Muscle of back (tissue), 3 donors: ENCODE measurements at regions not wholly inside any gene's neighbourhood (a gene's known extent, or its start where the extent isn't known, plus 50 kb on each side); places are given as distances from the start of the nearest gene placed in this dataset.
"Not testable (repeated sequence)": the region's sequence is repeated elsewhere in the genome, so short reads cannot be mapped to it uniquely, and the experiment has no call there.

Experiments used
- DNase-seq, 3 donors: peaks; one replicate each; pipeline versions ENCODE4 v3.0.0 to v3.0.0-alpha.2; 2013

- DNase-seq: not testable (repeated sequence)
These were observed 4387.3 kb upstream of the TPTE start for GRCh38 chr21:6133852-6134630.

DNA sequence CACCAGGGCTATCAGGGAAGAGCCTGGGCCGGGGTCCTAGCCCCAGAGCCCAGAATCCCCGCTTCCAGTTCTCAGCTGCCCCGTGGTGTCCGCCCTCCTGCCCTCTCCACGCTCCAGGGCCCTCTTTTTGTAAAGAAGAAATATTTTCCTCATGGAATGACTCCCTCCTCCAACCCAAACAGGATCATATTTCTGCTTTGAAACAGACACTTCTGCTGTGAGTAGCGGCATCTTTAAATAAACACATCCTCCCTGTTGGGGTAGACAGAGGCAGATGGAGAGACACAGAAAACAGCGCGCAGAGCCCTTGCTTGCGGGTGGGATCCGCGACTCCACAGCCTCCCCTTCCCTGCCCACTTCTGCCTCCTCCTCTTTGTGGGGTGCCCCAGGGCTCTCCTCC is 4384.7 kb upstream of the TPTE start:
- DNase-seq: not testable (repeated sequence)

GRCh38 chr21:6138244-6139136 is 4382.9 kb upstream of the TPTE start:
- DNase-seq: not testable (repeated sequence)

DNA sequence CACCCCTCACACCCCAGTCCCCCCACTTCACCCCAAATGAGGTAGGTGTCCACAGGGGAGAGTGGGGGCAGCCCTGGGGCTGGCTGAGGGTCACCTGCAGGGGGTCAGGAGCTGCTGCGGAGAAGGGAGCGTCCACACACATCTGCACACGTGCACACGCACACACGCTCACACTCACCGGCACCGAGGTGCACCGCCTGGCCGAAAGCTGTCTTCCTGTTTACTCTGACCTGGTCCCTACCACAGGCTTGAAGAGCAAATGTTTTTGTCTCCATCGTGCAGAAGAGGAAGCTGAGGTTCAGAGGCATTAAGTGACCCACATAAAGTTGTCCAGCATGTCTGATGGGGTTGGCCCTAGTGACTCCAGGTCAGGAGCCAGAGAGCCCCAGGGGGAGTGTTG is 4382.1 kb upstream of the TPTE start:
- not testable (repeated sequence) for DNase-seq

DNA sequence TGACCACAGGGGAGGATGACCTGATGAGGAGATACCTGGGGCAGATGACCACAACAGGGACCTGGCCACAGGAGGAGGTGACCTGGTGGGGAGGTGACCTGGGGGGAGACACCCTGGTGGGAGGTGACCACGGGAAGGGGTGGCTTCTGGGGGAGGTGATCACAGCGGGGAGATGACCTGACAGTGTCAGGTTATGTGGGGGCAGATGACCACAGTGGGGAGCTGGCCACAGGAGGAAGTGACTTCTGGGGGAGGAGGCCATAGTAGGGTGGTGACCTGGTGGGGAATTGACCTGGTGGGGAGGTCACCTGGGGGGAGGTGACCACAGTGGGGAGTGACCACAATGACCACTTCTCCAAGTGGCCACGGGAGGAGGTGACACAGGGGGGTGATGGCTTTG is 4381.5 kb upstream of the TPTE start:
- DNase-seq: not testable (repeated sequence)

DNA sequence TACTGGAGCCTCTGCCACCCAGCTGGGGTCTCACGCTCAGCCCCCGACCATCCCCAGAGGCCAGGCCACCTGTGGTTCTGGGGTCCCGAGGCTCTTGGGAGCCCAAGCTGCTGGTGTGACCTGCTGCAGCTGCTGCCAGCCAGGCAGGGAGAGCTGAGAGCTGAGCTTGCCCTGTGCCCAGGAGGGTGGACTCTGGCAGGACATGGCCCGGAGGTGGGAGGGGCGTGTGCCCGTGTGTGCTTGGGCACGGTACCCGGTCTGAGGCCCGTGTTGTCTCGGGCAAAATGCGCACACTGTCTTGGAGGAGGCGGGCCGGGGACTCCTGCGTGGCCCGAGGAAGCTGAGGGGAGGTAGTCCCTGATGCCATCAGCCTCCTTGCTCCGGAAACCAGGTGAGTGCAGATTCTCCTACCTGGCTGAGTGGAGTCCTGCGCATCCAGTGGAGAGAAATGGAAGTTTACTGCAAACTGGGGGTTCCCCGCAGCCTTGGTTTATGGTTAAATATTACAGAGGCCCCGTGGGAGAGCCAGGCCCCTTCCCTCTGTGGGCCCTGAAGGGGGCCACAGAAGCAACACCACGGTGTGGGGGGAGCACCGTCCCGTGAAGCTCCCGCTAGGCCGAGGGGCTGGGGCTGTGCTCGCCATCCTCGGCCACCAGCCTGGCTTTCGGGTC is 4380.8 kb upstream of the TPTE start:
- DNase-seq: not testable (repeated sequence)

DNA sequence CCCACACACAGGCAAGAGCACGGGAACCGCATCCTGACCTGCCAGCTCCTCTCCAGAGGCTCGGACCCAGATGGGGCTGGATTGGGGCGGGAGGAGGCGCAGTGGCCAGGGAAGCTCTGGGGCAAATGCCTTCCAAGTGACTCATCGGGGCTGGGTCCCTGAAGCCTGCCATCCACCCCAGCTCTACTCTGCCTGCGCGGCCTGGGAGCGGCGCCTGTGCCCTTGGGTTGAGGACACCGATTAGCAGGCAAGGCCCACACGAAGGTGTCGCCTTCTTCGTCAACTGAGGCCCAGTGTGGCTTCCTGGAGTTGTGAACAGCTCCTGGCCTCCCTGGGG is 4380.3 kb upstream of the TPTE start:
- DNase-seq: not testable (repeated sequence)

- not testable (repeated sequence) for DNase-seq
These were observed 4368.2 kb upstream of the TPTE start for GRCh38 chr21:6153154-6153553.

DNA sequence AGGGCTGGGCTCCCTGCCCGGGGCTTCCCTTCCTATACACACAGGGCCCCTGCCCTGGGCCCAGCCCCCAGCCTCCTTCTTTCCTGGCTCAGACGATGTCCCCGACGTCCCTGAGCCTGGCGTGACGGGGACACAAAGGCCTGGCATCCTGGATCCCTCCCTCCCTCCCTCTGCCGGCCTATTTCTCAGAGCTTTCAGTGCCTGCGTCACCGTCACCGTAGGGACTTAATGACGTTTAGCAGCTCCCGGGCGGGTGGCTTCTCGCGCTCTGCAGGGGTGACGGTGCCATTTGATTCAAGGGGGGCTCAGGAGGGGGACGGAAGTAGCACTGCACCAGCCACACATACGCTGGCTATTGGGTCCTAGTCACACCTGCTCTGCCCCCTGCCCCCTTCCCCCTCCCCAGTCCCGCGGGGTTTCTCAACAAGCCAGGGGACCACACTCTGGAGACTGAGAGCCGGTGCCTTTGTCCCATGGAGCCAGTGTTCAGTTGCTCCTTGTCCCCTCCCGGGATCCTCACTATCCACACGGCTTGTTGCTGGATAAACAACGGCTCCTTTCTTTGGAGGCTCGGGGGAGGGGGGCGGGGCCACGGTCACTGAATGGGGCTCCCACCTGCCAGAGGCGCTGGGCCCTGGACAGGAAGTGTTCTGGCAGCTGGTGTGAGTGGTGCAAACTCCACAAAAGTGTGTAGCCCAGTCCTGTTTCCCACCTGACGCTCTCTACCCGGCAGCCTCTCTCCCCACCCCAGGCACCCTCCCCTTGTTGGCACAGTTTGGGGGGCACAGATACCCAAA is 4366.7 kb upstream of the TPTE start:
- DNase-seq: not testable (repeated sequence)

- DNase-seq: not testable (repeated sequence)
These were observed 4364.5 kb upstream of the TPTE start for GRCh38 chr21:6156712-6157389.

DNA sequence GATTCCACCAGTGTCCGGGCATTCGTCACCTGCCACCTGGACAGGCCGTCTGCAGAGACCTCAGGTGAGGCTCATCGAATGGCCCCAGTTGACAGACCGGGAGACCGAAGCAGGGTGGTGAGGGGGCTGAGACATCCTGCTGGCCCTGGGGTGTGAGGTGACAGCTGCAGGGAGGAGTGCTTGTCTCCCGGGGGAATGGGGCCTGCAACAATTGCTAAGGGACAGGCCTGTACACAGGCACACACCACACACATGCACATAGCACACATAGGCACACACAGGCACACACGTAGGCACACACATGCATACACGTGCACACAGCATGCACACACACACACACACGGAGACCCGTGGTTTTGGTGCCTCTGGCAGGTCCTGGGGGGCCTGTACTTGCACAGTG is 4363.9 kb upstream of the TPTE start:
- not testable (repeated sequence) for DNase-seq

- not testable (repeated sequence) for DNase-seq
These were observed 4363.2 kb upstream of the TPTE start for GRCh38 chr21:6158171-6158570.
